GM12865 (cell line): ENCODE measurements at regions not wholly inside any gene's neighbourhood (a gene's known extent, or its start where the extent isn't known, plus 50 kb on each side); places are given as distances from the start of the nearest gene placed in this dataset.

Source experiments
- DNase-seq: peaks from one replicate; pipeline ENCODE4 v3.0.0; 2010; ENCODE audit warnings: low read depth
- H3K4me3 ChIP-seq: 2 replicates; pipeline ENCODE4 v1.5.1; 2011; ENCODE audit warnings: mild to moderate bottlenecking, low read depth, low read length, control low read depth
- CTCF ChIP-seq: IDR thresholded peaks from 2 replicates; pipeline ENCODE4 v1.5.1; 2011; ENCODE audit warnings: low read length, control low read depth, low read depth, inconsistent platforms; ENCODE audit not compliant: insufficient read depth; ENCODE audit errors: missing control alignments

GRCh38 chr4:19178835-19179234 lies 1072.9 kb upstream of the SLIT2 start:
- TF ChIP-seq CTCF, result no peak
- no peak overlapping the region for H3K4me3 ChIP-seq
- no peak for DNase-seq

GRCh38 chr4:19177616-19178015 lies 1074.1 kb upstream of the SLIT2 start:
- no peak overlapping the region for H3K4me3 ChIP-seq
- no peak for TF ChIP-seq CTCF
- no peak for DNase-seq

GRCh38 chr4:19171832-19172231 lies 1079.9 kb upstream of the SLIT2 start:
- H3K4me3 ChIP-seq, result no peak overlapping the region
- DNase-seq, result no peak
- no peak for TF ChIP-seq CTCF

- no peak for TF ChIP-seq CTCF
- no peak overlapping the region for H3K4me3 ChIP-seq
- no peak for DNase-seq
These were observed 1084.4 kb upstream of the SLIT2 start for GRCh38 chr4:19167311-19167710.

GRCh38 chr4:19164334-19164733 lies 1087.4 kb upstream of the SLIT2 start:
- no peak overlapping the region for H3K4me3 ChIP-seq
- no peak for TF ChIP-seq CTCF
- DNase-seq, result no peak

DNA sequence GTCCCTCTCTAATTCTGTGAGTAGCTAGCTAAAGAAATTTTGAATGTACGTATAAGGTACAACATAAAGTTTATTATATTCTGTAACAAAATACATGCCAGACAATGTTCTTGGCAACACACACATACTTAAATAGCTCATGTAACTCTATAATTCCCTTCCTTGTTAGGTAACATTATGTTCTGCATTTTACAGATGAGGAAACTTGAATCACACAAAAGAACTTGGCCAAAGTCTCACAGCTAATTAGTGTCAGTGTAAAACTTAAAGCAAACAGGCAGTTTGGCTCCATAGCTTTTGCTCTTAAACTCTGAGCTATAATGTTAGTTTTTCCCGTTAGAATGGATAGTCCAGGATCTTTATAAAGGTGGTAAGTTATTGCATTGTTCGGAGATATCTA lies 1091.8 kb upstream of the SLIT2 start:
- DNase-seq, result no peak
- no peak for TF ChIP-seq CTCF
- H3K4me3 ChIP-seq, result no peak overlapping the region

DNA sequence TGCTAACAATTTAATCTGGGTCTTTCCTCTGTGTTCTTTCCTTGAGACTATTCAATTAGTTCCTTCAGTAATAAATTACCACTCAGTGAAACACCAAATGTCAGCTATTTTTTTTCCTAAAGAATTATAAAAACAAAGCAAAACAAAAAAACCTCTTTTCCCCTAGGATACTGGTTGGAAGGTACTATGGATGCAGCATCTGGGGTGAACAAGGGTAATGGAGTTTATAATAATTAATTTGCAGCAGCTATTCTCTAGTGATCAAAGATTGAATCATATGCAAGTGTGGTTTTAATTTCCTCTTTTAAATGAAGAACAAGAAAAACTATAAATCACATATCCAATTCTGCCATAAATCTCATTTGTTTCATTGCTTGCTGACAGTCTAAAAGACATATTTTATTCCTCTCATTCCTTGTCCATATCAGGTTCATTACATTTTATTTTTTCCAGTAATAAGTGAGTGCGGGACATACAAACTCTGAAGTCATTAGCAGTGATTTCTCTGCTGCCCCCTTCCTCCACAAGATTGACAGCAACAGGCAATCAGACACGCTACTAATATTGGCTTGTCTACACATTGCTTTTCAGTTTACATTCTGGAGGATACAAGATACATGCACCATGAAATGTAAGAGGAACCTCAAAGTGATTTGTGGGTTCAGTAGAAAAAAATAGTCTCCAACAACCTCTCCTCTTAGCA lies 1093.4 kb upstream of the SLIT2 start:
- H3K4me3 ChIP-seq, result no peak overlapping the region
- no peak for TF ChIP-seq CTCF
- DNase-seq, result no peak
